A673 (cell line): ENCODE measurements at regions not wholly inside any gene's neighbourhood (a gene's known extent, or its start where the extent isn't known, plus 50 kb on each side); places are given as distances from the start of the nearest gene placed in this dataset.

ENCODE experiments used
- EZH2 ChIP-seq: fragments of 200-600 bp; sonication (generic); IDR thresholded peaks from 2 replicates; pipeline ENCODE4 v1.6.1; 2017; ENCODE audit warnings: borderline replicate concordance, low read depth, mild to moderate bottlenecking, mixed read lengths, antibody characterized with exemption, low read length; ENCODE audit not compliant: poor library complexity, severe bottlenecking
- TF ChIP-seq, protein P1 (sequence below): fragments of 300-800, 200-600 bp; sonication (generic); conservative IDR thresholded peaks from 2 replicates; pipeline ENCODE4 v1.5.1; 2017; ENCODE audit warnings: low read depth, mild to moderate bottlenecking, antibody characterized with exemption, low read length, moderate library complexity, mixed read lengths

DNA sequence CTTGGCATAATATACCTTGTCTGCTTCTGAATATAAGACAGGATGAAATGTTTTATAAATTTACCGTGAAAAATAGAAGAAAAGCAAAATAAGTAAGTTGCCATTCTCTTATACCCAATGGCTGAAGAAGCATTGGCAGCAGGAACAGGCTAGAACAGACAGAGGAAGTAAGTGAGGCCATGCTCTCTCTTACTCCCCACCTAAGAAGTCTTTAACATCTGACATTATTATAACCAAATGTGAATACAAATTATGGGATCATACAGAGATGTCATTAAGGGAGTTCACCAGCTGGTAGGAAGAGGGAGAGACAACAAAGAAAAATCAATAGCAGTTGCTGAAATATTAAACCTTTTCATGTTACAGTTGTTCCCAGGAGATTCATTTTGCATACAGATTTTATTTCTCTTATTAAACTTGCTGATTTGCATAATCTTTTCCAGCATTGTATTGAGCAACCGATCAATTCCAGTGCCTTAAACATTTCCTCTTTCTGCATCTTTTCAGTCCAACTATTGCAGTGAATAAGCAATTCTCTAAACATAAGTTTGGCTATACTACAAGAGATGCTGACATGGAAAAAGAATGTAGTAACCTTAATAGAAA lies 270.6 kb downstream of the SLC6A15 start:
- TF ChIP-seq, protein P1, sequence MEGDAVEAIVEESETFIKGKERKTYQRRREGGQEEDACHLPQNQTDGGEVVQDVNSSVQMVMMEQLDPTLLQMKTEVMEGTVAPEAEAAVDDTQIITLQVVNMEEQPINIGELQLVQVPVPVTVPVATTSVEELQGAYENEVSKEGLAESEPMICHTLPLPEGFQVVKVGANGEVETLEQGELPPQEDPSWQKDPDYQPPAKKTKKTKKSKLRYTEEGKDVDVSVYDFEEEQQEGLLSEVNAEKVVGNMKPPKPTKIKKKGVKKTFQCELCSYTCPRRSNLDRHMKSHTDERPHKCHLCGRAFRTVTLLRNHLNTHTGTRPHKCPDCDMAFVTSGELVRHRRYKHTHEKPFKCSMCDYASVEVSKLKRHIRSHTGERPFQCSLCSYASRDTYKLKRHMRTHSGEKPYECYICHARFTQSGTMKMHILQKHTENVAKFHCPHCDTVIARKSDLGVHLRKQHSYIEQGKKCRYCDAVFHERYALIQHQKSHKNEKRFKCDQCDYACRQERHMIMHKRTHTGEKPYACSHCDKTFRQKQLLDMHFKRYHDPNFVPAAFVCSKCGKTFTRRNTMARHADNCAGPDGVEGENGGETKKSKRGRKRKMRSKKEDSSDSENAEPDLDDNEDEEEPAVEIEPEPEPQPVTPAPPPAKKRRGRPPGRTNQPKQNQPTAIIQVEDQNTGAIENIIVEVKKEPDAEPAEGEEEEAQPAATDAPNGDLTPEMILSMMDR, result no peak
- TF ChIP-seq EZH2, result no peak
